Right cardiac atrium (tissue), 5 donors: ENCODE measurements at regions not wholly inside any gene's neighbourhood (a gene's known extent, or its start where the extent isn't known, plus 50 kb on each side); places are given as distances from the start of the nearest gene placed in this dataset.

Experiments
- ATAC-seq, 2 donors: fragments of 200-7000 bp; cut with Tn5 transposase; one replicate each; pipeline versions ENCODE4 v1.8.0 to v1.9.1; 2020; ENCODE audit warnings: moderate library complexity in 2 of 2, mild to moderate bottlenecking in 1 of 2
- DNase-seq, 3 donors: peaks; one replicate each; pipeline ENCODE4 v3.0.0-alpha.2; 2020
- H3K27ac ChIP-seq: one replicate; pipeline ENCODE4 v1.5.1; 2013; ENCODE audit warnings: mild to moderate bottlenecking, low read length, control low read depth, moderate library complexity
- H3K27me3 ChIP-seq: one replicate; pipeline ENCODE4 v1.6.1; 2013; ENCODE audit not compliant: control insufficient read depth, insufficient read depth
- H3K4me1 ChIP-seq: one replicate; pipeline ENCODE4 v1.6.1; 2013; ENCODE audit warnings: low read length; ENCODE audit not compliant: control insufficient read depth, insufficient read depth
- H3K4me3 ChIP-seq: one replicate; pipeline ENCODE4 v1.5.1; 2013; ENCODE audit warnings: low read length, control low read depth
- H3K9me3 ChIP-seq: one replicate; pipeline ENCODE4 v1.6.1; 2013; ENCODE audit warnings: low read length; ENCODE audit not compliant: control insufficient read depth
- WGBS: extraction: QIAGEN DNeasy Blood & Tissue Kit; methylation state at CpG from one replicate; pipeline ENCODE4 v1.1.7; 2013; 5-methylcytosine and 5-hydroxymethylcytosine counted together
- intact Hi-C, 4 donors: fragments of 100-400 bp; cut with DNase I; formaldehyde crosslinking; loops; one replicate each; pipeline versions ENCODE4 v1.11.0 to v1.14.0; 2022 to 2023
- donor health status: healthy with polysubstance abuse.
- donor health status: DM: no; HTN: yes; CAD: no.
- donor health status: DM: no; HTN: no; CAD: no.
- donor health status: DM: no; HTN: yes; CAD: no; lungs with severe emphysema.
- donor health status: DM: yes; HTN: yes; CAD: no.

DNA sequence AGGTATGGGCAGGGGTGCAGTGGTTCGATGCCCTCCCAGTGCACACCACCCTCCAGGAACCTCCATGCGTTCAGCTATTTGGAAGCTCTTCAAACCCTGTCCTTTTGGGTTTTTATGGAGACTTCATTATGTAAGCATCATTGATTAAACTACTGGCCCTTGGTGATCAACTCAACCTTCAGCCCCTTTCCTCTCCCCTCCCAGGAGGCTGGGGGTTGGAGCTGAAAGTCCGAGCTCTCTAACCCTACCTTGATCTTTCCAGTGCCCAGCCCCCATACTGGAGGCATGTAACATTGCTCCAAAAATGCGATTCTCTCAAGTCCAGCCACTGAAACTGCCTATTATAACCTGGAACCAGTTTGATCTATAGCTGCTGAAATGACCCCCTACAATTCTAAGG, 188.1 kb downstream of the IPO8 start:
- H3K27me3 ChIP-seq, result no peaks in the 10 kb centered on the region
- 85% methylated on average over 4 of the region's 4 CpGs for WGBS
- no peak overlapping the region for H3K27ac ChIP-seq
- no peak overlapping the region for H3K4me3 ChIP-seq
- DNase-seq (no peak), ATAC-seq (no peak)
- peaks cover 3% of the 10 kb centered on the region for H3K4me1 ChIP-seq
- H3K9me3 ChIP-seq, result no peaks in the 10 kb centered on the region
- intact Hi-C loops, result no loop called here

DNA sequence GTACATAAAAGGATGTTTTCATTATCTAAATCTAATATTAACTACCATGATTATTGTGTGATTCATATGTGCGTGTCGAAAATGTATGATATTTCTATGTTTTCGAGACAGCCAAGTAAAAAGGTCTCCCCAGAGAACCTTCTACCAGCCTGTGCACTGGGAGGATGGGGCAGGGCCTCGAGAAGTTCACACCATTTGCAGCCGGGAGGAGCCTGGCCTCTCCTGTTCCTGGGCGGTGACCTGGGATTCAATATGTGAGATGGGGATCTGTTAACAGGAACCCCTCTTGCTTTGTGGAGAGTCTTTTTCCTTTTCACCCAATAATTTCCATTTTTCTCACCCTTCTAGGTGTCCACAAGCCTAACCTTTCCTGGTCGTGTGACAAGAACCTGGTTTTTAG, 189.3 kb downstream of the IPO8 start:
- WGBS, result 81% methylated on average over 7 of the region's 7 CpGs
- Histone ChIP-seq H3K9me3 (no peaks in the 10 kb centered on the region), H3K27me3 (no peaks in the 10 kb centered on the region), H3K4me1 (peaks cover 3% of the 10 kb centered on the region), H3K4me3 (no peak overlapping the region), H3K27ac (no peak overlapping the region)
- no peak for DNase-seq
- no peak for ATAC-seq
- intact Hi-C loops, result no loop called here

DNA sequence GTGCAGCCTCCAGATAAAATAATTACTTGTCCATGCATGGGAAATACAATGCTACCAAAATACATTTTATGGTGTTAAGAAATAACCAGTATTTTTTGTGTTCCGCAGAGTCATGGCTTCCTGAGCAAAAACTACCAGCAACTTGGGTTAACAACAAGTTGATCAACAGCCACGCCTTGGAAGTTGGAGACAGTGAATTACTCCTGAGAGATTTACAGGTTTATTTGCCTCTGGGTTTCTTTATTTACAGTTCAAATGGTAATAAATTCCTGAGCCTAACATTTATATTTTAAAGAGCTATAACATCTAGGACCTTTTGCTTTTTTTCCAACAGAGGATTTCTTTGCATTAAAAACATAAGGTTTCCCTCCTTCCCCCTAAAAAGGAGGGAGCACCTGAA, 194.0 kb downstream of the IPO8 start:
- intact Hi-C loops, result no loop called here
- H3K4me1 ChIP-seq, result peaks cover 3% of the 10 kb centered on the region
- no peaks in the 10 kb centered on the region for H3K27me3 ChIP-seq
- no peak for ATAC-seq
- no peak for DNase-seq
- H3K9me3 ChIP-seq, result no peaks in the 10 kb centered on the region
- 92% methylated on average over 2 of the region's 2 CpGs for WGBS
- no peak overlapping the region for H3K27ac ChIP-seq
- H3K4me3 ChIP-seq, result no peak overlapping the region

DNA sequence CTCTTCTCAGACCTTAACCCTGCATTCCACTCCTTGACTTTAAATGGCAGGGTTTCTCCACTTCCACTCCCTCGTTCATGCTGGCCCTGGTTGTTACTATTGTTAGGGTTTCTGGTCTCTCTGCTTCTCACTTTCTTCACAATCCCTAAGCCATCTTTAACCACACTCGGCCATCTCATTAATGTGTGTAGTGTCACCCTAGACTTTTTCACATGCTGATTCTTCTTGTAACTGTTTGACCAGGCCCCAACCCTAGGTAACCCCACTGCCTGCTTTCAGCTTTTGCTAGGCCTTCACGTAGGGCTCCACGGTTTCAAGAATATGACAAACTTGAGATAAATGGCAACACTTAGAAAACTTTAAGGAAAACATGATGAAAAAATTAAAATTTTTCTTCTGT, 195.1 kb downstream of the IPO8 start:
- Histone ChIP-seq H3K9me3 (no peaks in the 10 kb centered on the region), H3K4me1 (peaks cover 3% of the 10 kb centered on the region), H3K4me3 (no peak overlapping the region), H3K27ac (no peak overlapping the region), H3K27me3 (no peaks in the 10 kb centered on the region)
- no peak for DNase-seq
- ATAC-seq, result no peak
- intact Hi-C loops, result no loop called here
- 87% methylated on average over 4 of the region's 4 CpGs for WGBS

DNA sequence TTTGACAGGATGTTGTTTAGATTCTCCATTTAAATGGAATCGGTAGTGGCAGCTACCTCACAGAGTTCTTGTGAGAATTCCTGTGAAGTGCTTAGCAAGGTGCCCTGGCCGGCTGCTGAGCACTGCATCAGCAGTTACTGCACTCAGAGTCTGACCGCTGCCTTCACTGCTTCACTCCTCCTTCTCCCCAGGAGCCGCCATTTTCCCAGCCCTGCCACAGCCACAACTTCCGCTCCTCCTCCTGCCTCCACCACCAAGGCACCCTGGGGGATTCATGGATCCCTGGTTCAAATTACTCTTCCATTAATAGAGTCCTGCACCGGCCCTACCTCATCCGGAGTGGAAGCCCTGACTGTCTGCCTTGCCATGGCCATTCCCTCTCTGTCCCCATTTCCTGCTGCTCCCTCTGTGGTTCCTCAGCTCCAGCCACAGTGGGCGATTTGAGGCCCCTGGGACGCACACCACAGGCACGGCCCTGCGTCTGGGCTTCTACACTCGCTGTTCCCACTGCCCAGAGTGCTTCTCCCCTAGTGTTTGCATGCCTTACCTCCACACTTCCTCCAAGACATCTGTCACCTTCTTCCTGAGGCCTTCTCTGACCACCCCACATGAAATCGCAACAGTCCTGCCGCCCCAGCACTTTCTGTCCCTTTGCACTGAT, 210.3 kb downstream of the IPO8 start:
- ATAC-seq (peak in 1 of 2 donors; percentile 41), DNase-seq (no peak)
- H3K27me3 ChIP-seq, result no peaks in the 10 kb centered on the region
- H3K4me1 ChIP-seq, result no peaks in the 10 kb centered on the region
- intact Hi-C loops, result no loop called here
- no peaks in the 10 kb centered on the region for H3K9me3 ChIP-seq
- no peak overlapping the region for H3K27ac ChIP-seq
- WGBS, result 90% methylated on average over 14 of the region's 14 CpGs
- no peak overlapping the region for H3K4me3 ChIP-seq

DNA sequence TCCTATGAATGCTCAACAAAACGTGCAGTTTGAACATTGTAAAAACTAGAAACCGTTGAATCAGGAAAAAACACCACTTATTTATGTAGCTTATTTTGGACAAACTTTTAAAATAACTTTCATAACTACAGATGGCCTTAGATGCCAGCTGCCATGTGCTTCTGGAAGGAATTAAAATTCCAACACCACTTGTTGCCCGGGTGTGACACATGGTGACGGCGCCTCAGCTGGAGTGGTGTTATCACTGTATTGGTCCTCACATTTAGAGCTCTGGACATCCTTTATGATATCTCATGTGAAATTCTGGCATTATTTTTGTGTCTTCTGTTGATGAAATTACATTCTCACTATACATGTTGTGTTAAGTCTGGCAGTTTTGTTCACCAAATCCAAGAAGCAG, 211.0 kb downstream of the IPO8 start:
- H3K9me3 ChIP-seq, result no peaks in the 10 kb centered on the region
- 61% methylated on average over 5 of the region's 5 CpGs for WGBS
- intact Hi-C loops, result no loop called here
- H3K4me3 ChIP-seq, result no peak overlapping the region
- H3K27ac ChIP-seq, result no peak overlapping the region
- H3K4me1 ChIP-seq, result no peaks in the 10 kb centered on the region
- H3K27me3 ChIP-seq, result no peaks in the 10 kb centered on the region
- ATAC-seq, result peak; percentile 68 to 77
- DNase-seq, result peak; percentile 12 to 56 (median 54)

DNA sequence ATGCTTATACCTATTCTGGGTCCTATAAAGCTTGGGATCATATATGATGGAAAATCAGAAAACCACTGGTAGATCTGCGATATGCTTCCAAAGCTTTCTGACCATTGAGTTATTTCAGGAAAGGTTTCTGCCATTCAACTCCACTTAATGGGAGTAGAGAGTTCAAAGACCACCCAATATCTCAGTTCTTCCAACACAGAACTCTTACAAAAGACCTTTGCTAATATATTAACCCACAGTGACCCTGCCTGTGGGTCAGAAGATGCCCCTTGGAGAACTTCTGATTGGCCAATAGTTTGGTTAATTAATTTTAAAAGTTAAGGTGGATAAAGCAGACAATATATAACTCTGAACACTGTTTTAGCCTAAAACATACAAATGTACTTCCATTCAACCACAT, 213.0 kb downstream of the IPO8 start:
- DNase-seq, result no peak
- H3K9me3 ChIP-seq, result no peaks in the 10 kb centered on the region
- no peak overlapping the region for H3K4me3 ChIP-seq
- intact Hi-C loops, result no loop called here
- no peaks in the 10 kb centered on the region for H3K4me1 ChIP-seq
- H3K27ac ChIP-seq, result no peak overlapping the region
- 94% methylated on average over 1 of the region's 1 CpG for WGBS
- ATAC-seq, result no peak
- no peaks in the 10 kb centered on the region for H3K27me3 ChIP-seq

DNA sequence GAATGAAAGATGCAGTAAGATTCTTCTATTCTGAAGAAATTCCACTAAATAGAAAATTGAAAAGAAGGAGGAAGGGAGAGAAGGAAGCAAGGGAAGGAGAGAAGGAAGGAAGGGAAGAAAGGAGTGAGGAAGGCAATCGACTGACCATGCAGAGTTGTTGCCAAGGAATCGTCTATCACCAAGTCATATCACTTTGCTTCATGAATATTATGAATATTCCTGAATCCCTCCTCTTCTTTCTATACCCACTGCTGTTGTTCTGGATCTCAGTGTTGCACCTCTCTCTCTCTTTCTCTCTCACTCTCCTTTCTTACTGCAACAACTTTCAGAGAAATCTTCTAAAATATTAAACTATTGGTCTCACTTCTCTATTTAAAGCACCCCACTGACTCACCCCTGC, 222.4 kb downstream of the IPO8 start:
- 48% methylated on average over 2 of the region's 2 CpGs for WGBS
- intact Hi-C loops, result no loop called here

DNA sequence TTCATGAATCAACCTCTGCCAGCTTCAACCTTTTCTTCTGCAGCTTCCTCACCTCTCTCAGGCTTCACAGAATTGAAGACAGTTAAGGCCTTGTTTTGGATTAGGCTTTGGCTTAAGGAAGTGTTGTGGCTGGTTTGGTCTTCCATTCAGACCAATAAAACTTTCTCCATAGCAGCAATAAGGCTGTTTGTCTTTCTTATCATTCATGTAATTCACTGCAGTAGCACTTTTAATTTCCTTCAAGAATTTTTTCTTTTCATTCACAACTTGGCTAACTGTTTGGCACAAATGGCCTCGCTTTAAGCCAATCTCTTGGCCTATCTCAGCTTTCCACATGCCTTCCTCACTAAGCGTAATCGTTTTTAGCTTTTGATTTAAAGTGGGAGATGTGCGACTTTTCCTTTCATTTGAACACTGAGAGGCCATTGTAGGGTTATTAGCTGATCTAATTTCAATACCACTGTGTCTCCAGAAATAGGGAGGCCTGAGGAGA, 229.5 kb downstream of the IPO8 start:
- Histone ChIP-seq H3K4me1 (no peaks in the 10 kb centered on the region), H3K4me3 (no peak overlapping the region), H3K27me3 (no peaks in the 10 kb centered on the region), H3K9me3 (peaks cover 2% of the 10 kb centered on the region), H3K27ac (no peak overlapping the region)
- 57% methylated on average over 4 of the region's 4 CpGs for WGBS
- DNase-seq, result no peak
- ATAC-seq, result no peak
- intact Hi-C loops, result no loop called here

More for the DNA sequence above, 222.4 kb downstream of the IPO8 start:
- DNase-seq (no peak), ATAC-seq (no peak)
- Histone ChIP-seq H3K4me3 (no peak overlapping the region), H3K27ac (no peak overlapping the region), H3K27me3 (no peaks in the 10 kb centered on the region), H3K9me3 (peaks cover 2% of the 10 kb centered on the region), H3K4me1 (no peaks in the 10 kb centered on the region)

DNA sequence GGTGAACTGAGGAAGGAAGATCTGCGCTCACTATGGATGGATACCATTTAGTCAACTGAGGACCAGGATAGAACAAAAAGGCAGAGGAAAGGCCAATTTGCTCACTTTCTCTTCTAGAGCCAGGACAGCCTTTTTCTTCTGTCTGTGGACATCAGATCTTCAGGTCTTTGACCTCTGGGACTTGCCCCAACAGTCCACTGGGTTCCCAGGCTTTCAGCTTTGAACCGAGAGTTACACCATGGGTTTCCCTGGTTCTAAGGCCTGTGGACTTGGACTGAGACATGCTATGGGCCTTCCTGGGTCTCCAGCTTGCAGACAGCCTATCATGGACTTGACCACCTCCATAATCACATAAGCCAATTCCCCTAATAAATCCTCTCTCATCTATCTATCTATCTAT, 232.0 kb downstream of the IPO8 start:
- no peak overlapping the region for H3K27ac ChIP-seq
- no peaks in the 10 kb centered on the region for H3K4me1 ChIP-seq
- 90% methylated on average over 2 of the region's 2 CpGs for WGBS
- ATAC-seq (no peak), DNase-seq (no peak)
- no peaks in the 10 kb centered on the region for H3K27me3 ChIP-seq
- no peaks in the 10 kb centered on the region for H3K9me3 ChIP-seq
- H3K4me3 ChIP-seq, result no peak overlapping the region
- intact Hi-C loops, result no loop called here

DNA sequence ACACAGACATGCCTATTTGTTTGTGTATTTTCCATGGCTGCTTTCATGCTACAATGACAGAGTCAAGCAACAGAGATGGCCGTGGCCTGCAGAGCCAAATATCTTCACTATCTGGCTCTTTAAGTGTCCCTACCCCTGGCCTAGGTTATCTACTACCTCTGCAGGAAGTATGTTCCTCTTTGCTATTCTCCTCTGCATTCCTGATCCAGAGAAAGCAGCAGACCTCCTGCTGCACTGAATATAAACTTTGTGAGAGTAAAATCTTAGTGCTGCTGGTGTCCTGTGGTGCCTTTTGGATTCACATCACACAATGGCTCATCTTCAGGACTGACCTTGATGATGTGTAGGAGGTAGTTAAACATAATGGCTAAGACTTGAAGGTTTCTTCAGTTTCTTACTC, 233.4 kb downstream of the IPO8 start:
- DNase-seq (no peak), ATAC-seq (no peak)
- intact Hi-C loops, result no loop called here
- 34% methylated on average over 1 of the region's 1 CpG for WGBS
- Histone ChIP-seq H3K27ac (no peak overlapping the region), H3K4me1 (no peaks in the 10 kb centered on the region), H3K4me3 (no peak overlapping the region), H3K9me3 (no peaks in the 10 kb centered on the region), H3K27me3 (no peaks in the 10 kb centered on the region)

DNA sequence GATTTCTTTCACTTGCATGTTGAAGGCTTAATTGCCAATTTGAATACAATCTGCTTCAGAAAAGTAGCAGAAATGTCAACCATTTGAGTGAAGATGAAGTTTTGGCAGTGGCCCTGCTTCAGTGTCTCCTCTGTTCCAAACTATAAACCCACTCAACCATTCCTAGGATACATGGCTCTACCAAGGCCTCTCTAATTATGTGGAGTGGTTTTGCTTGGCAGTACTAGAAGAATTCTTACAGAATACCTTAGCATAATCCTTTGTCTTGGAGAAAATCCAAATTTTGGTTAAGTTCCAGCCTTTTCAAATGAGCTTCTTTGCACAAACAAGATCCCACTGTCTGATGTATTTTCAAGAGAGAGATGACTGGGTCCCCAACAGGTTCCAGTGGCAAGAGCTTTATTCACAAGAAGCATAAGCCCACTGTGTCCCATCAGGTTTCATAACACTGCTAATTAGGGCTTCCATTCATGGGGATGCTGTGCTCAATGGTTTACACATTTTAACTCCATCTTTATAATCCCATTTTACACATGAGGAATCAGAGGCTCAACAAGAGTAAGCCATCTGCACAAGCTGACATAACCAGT, 234.5 kb downstream of the IPO8 start:
- Histone ChIP-seq H3K4me3 (no peak overlapping the region), H3K27ac (no peak overlapping the region), H3K4me1 (no peaks in the 10 kb centered on the region), H3K9me3 (no peaks in the 10 kb centered on the region), H3K27me3 (no peaks in the 10 kb centered on the region)
- intact Hi-C loops, result no loop called here
- DNase-seq, result no peak
- no peak for ATAC-seq
